SU-DHL-6 (cell line): ENCODE measurements at regions not wholly inside any gene's neighbourhood (a gene's known extent, or its start where the extent isn't known, plus 50 kb on each side); places are given as distances from the start of the nearest gene placed in this dataset.

Source experiments
- H2AFZ ChIP-seq: fragments of 200-600 bp; sonication (generic); 2 replicates; pipeline ENCODE4 v1.6.1; 2014; ENCODE audit warnings: low read depth, mild to moderate bottlenecking, moderate library complexity, mixed read lengths, antibody characterized with exemption, low read length; ENCODE audit not compliant: severe bottlenecking
- H3F3A ChIP-seq: fragments of 200-600 bp; shearing (Covaris generic); 2 replicates; pipeline ENCODE4 v1.6.0; 2016; ENCODE audit warnings: antibody characterized with exemption, mild to moderate bottlenecking; ENCODE audit not compliant: insufficient read depth
- H3K27ac ChIP-seq: fragments of 200-600 bp; sonication (generic); 2 replicates; pipeline ENCODE4 v1.5.1; 2016; ENCODE audit warnings: low read depth, mild to moderate bottlenecking, low read length, moderate library complexity, mixed read lengths
- H3K27me3 ChIP-seq: fragments of 200-600 bp; sonication (generic), shearing (Covaris generic); 2 replicates; pipeline ENCODE4 v1.6.0; 2014; ENCODE audit warnings: mild to moderate bottlenecking, low read length
- H3K36me3 ChIP-seq: fragments of 200-600 bp; sonication (generic); 2 replicates; pipeline ENCODE4 v1.6.1; 2014; ENCODE audit warnings: mild to moderate bottlenecking, low read length, mixed read lengths
- H3K4me2 ChIP-seq: fragments of 300-600, 200-600 bp; shearing (Covaris generic), sonication (generic); 2 replicates; pipeline ENCODE4 v1.6.0; 2014; ENCODE audit warnings: low read length, low read depth, mild to moderate bottlenecking; ENCODE audit not compliant: poor library complexity, severe bottlenecking
- H3K4me3 ChIP-seq: fragments of 200-600 bp; sonication (generic); 2 replicates; pipeline ENCODE4 v1.5.1; 2014; ENCODE audit warnings: antibody characterized with exemption, low read length, mild to moderate bottlenecking, mixed read lengths; ENCODE audit not compliant: insufficient read depth, poor library complexity, severe bottlenecking
- H3K79me2 ChIP-seq: fragments of 200-600 bp; sonication (generic); 2 replicates; pipeline ENCODE4 v1.6.1; 2014; ENCODE audit warnings: mild to moderate bottlenecking, low read length, moderate library complexity; ENCODE audit not compliant: insufficient read depth
- H3K9ac ChIP-seq: fragments of 200-600 bp; sonication (generic); 2 replicates; pipeline ENCODE4 v1.7.0; 2014; ENCODE audit warnings: mild to moderate bottlenecking, low read length
- H3K9me2 ChIP-seq: fragments of 200-600 bp; sonication (generic); replicated peaks from 2 replicates; pipeline ENCODE4 v1.6.1; 2014; ENCODE audit warnings: low read length; ENCODE audit not compliant: insufficient read depth
- H3K9me3 ChIP-seq: fragments of 200-600 bp; sonication (generic); 2 replicates; pipeline ENCODE4 v1.6.1; 2014; ENCODE audit warnings: low read length, mixed read lengths; ENCODE audit not compliant: insufficient read depth
- H4K20me1 ChIP-seq: fragments of 200-600 bp; sonication (generic); 2 replicates; pipeline ENCODE4 v1.6.1; 2014; ENCODE audit warnings: low read depth, mild to moderate bottlenecking, antibody characterized with exemption, low read length, moderate library complexity, mixed read lengths
- CTCF ChIP-seq: fragments of 200-600 bp; sonication (generic); IDR thresholded peaks from one replicate; pipeline ENCODE4 v1.5.1; 2017; ENCODE audit warnings: antibody characterized with exemption, mild to moderate bottlenecking, low read length, moderate library complexity; ENCODE audit not compliant: insufficient read depth, poor library complexity, severe bottlenecking
- EZH2phosphoT487 ChIP-seq: fragments of 200-600 bp; sonication (generic), shearing (Covaris generic); conservative IDR thresholded peaks from 2 replicates; pipeline ENCODE4 v1.6.1; 2018; ENCODE audit warnings: mild to moderate bottlenecking, antibody characterized with exemption, low read length, moderate library complexity, mixed read lengths

DNA sequence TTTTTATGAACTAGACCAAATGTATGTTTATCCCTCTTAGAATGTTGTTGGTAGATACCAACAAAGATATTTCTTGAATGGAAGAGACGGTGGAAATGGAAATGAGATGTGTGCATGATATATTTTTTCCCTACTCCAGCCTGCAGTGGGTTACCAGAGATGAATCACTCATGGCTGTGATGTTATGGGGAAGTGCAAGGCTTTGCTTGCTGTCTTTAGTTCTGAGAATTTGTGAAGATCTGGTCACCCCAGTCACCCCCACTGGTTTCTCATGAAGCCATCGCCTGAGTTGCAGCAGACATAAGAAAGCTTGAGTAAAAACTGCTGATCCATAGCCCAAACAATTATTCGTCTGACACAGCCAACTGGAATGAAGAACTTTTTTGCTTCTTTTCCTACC is 78.1 kb upstream of the EOMES start:
- Histone ChIP-seq H3K36me3 (no peaks in the 10 kb centered on the region), H3K27me3 (no peaks in the 10 kb centered on the region), H3K9me2 (no peaks in the 10 kb centered on the region), H3F3A (no peaks in the 10 kb centered on the region), H3K4me2 (no peak overlapping the region), H3K4me3 (no peak overlapping the region), H2AFZ (no peak overlapping the region), H4K20me1 (no peaks in the 10 kb centered on the region), H3K9me3 (no peaks in the 10 kb centered on the region), H3K79me2 (no peaks in the 10 kb centered on the region), H3K27ac (no peak overlapping the region), H3K9ac (no peak overlapping the region)
- TF ChIP-seq CTCF = no peak
- no peak for TF ChIP-seq EZH2phosphoT487

GRCh38 chr3:27802425-27802824 is 80.3 kb upstream of the EOMES start:
- TF ChIP-seq CTCF (no peak), EZH2phosphoT487 (no peak)

GRCh38 chr3:27802849-27803248 is 80.7 kb upstream of the EOMES start:
- H3K4me2 ChIP-seq = no peak overlapping the region
- H3K79me2 ChIP-seq = no peaks in the 10 kb centered on the region
- no peaks in the 10 kb centered on the region for H3F3A ChIP-seq
- H2AFZ ChIP-seq = no peak overlapping the region
- H3K27ac ChIP-seq = no peak overlapping the region
- no peaks in the 10 kb centered on the region for H3K9me2 ChIP-seq
- H4K20me1 ChIP-seq = no peaks in the 10 kb centered on the region
- no peak overlapping the region for H3K4me3 ChIP-seq
- H3K36me3 ChIP-seq = no peaks in the 10 kb centered on the region
- TF ChIP-seq CTCF (no peak), EZH2phosphoT487 (no peak)
- no peaks in the 10 kb centered on the region for H3K9me3 ChIP-seq
- H3K27me3 ChIP-seq = no peaks in the 10 kb centered on the region
- H3K9ac ChIP-seq = no peak overlapping the region

More at GRCh38 chr3:27802425-27802824, 80.3 kb upstream of the EOMES start:
- Histone ChIP-seq H3K4me3 (no peak overlapping the region), H3K79me2 (no peaks in the 10 kb centered on the region), H2AFZ (no peak overlapping the region), H3K9ac (no peak overlapping the region), H4K20me1 (no peaks in the 10 kb centered on the region), H3K36me3 (no peaks in the 10 kb centered on the region), H3F3A (no peaks in the 10 kb centered on the region), H3K9me2 (no peaks in the 10 kb centered on the region), H3K27me3 (no peaks in the 10 kb centered on the region), H3K4me2 (no peak overlapping the region), H3K27ac (no peak overlapping the region), H3K9me3 (no peaks in the 10 kb centered on the region)
